GM21360 (cell line): ENCODE measurements at regions not wholly inside any gene's neighbourhood (a gene's known extent, or its start where the extent isn't known, plus 50 kb on each side); places are given as distances from the start of the nearest gene placed in this dataset.
"Not testable (repeated sequence)": the region's sequence is repeated elsewhere in the genome, so short reads cannot be mapped to it uniquely, and the experiment has no call there.

ENCODE experiments used
- ATAC-seq: cut with Tn5 transposase; IDR thresholded peaks from one replicate; pipeline ENCODE4 v1.9.1; 2021; ENCODE audit warnings: mild to moderate bottlenecking, moderate library complexity; ENCODE audit not compliant: unreplicated experiment

GRCh38 chr21:5101749-5102148 lies 5419.6 kb upstream of the TPTE start:
- ATAC-seq: not testable (repeated sequence)

DNA sequence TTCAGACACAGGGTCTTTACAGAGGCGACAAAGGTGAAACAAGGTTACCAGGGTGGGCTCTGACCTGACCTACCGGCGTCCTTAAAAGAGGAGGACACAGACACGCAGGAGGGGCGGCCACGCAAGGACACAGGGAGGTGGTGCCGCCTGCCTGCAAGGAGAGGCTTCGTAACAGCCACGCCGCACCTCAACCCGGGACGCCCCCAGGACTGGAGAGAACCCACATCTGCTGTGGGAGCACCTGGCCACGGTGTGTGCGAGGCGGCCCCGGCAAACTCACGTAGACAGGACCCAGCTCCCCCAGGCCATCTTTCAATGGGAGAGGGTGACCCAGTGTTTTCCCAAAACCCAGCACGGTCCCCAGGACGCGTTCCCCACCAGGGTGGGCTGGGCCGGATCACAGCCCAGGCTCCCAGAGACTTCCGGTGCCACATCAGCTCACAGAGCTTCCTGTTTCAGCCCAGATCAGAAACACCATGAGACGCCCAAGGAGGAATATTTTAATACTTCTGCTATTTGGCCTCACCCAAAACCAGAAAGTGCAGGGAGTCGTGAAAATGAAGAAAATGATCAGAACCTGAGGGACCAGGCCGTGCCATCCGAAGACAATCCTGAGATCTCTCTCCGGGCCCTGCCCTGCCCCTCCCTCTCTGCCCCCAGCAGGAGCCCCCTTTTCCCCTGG lies 5417.4 kb upstream of the TPTE start:
- ATAC-seq: not testable (repeated sequence)

GRCh38 chr21:5104562-5104928 lies 5416.8 kb upstream of the TPTE start:
- ATAC-seq: not testable (repeated sequence)

GRCh38 chr21:5105939-5106708 lies 5415.3 kb upstream of the TPTE start:
- peak; percentile 35 for ATAC-seq

- ATAC-seq: peak; percentile 32
Observed at GRCh38 chr21:5106767-5107464, 5414.5 kb upstream of the TPTE start.

DNA sequence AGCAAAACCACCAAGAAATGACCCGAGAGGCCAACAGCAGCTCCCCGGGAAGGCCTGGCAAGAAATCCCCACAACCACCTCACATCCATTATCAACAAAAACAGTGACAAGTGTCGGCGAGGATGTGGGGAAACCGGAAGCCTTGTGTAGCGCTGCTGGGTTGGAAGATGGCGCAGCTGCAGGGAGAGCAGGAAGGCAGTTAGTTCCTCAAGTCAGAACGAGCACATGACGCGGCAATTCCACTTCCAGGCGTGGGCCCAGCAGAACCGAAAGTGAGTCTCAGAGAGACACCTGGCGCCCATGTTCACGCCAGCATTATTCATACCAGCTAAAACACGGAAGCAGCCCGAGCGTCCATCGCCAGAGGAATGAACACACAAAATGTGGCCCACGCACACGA lies 5413.7 kb upstream of the TPTE start:
- ATAC-seq: not testable (repeated sequence)

DNA sequence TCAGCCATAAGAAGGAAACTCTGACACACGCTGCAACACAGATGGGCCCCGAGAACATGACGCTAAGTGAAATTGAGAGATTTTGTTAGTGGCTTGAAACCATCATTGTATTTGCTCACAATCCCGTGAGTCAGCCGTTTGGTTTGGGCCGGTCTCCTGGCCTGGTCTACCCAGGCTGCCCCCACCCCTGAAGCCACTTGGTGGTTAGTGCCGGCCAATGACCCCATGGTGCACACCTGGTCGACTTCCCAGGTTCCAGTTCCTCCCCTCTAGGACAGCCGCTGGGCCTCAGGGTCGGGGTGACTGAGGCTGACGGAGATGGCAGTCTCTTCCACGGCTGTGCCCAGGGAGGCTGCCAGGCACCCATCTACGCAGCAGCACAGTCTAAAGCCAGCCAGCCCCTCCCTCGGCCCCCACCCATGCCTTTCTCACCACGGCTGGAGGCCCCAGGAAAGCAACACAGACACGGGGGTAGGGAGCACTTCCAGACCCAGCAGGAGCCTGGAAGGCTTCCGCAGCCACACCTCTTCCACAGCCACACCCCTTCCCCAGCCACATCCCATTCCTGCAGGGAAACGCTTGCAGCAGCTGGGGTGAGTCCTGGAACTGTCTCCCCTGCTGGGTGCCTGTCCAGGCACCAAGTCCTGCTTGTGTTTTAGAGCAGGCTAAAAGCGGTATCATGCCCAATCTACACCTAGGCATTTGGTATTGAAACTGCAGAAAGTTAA lies 5413.2 kb upstream of the TPTE start:
- not testable (repeated sequence) for ATAC-seq

DNA sequence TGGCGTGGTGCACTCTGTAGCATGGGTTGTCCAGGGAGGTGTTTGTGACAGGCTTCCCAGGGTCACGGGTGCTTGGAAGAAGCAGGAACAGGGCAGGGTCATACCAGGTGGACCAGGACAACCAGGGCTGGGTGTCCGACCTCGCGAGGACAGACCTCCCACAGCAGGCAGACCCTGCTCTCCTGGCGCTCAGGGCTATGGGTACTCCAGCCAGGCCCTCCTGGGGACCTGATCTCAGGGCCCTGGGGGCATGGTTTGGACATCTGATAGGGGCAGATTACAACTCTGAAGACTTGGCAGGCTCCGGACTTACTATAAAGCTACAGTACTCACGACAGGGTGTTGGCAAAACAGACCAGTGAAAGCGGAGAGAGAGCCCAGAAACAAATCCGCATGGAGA lies 5410.2 kb upstream of the TPTE start:
- not testable (repeated sequence) for ATAC-seq

DNA sequence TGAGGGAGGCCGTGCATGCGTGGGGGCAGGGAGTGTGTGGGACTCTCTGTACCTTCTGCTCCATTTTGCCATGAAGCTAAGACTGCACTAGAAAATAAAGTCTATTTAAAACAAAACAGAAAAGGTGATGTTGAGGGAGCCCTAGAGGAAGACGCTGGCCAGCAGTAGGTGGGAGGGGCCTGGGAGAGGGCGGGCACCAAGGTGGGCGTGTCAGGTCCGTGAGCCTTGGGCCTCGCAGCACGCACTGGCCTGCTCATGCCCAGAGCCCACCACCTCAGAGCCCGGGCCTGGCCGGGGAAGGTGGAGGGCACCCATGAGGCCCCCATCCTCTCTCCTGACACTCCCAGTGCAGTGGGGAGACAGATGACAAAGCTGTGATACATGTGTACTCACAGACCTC lies 5408.3 kb upstream of the TPTE start:
- not testable (repeated sequence) for ATAC-seq

GRCh38 chr21:5114468-5114867 lies 5406.9 kb upstream of the TPTE start:
- not testable (repeated sequence) for ATAC-seq

- not testable (repeated sequence) for ATAC-seq
Observed at GRCh38 chr21:5114893-5115645, 5406.3 kb upstream of the TPTE start.

DNA sequence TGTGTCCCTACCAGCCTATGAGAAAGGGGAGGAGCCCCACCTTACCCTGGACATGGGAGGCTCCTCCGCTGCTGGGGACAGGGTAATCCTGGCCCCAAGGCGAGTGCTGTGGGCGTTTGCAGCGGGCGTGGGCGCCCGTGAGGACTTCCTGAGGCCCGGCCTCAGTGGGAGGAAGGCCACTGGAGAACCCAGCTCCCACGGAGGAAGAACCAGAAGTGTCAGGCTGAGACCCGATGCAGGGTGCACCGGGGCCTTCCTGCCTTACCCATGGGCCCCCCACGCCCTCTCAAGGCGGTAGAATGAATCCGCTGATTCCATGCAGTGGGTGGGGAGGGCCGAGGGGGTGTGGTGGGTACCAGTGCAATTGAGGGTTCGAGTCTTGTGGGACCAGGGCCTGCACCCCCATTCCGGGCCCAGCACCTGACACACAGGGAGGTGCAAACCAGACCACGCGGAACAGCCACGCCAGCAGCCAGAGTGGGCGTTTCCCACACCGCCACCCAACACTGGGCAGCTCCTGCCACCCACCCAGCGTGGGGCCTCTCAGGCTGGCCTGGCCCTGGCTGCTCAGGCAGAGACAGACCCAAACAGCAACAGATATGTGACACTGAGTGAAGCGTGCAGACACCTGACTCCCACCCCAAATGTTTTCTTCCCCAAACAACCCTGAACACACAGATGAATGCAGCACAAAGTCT lies 5405.6 kb upstream of the TPTE start:
- ATAC-seq: not testable (repeated sequence)

GRCh38 chr21:5116344-5117123 lies 5404.8 kb upstream of the TPTE start:
- not testable (repeated sequence) for ATAC-seq

DNA sequence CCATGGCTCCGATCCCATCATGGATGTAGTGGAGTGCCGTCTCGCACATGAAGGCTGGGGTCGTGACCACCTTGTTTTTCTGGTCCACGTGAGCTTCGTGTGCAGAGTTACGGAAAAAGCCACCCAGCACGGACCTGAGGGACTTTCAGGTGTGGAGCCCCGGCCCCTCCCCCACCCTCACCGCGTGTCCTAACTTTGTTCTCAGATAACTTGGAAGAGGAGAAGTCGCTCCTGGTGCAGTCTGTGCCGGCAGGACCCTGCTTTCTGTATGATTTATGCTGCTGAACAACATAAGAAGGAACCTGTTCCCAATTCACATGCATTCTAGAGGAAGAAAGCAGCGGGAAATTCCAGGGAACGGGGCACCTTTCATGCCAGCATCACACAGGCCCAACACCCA lies 5404.2 kb upstream of the TPTE start:
- not testable (repeated sequence) for ATAC-seq

DNA sequence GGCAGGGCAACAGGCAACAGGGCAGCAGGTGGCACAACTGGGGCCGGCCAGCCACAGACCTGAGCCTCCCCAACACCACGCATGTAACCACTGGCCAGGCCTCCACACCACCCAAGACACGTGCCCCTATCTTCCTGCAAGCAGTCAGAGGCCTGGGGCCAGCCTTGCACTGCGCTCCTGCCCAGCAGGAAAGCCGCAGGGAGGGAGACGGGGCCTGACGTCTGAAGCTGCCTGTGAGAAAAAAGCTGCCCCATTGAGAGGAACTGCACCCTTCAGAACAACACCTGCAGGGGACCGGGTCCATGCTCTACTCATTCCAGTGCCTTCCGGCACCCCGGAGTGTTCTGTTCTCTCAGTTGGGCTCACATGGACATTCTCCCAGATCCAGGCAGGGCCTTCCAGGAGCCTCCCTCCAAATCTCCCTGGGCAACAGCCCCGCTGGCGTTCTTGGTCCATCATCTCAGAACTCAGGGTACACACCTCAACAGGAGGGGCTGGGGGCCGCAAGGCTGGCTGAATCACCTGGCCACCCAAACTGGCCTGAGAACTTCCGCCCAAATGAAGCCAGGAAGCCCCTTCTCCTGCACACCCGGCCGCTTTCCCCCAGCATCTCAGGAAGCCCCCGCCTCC lies 5403.6 kb upstream of the TPTE start:
- ATAC-seq: not testable (repeated sequence)

- ATAC-seq: not testable (repeated sequence)
Observed at GRCh38 chr21:5118296-5118679, 5403.1 kb upstream of the TPTE start.

DNA sequence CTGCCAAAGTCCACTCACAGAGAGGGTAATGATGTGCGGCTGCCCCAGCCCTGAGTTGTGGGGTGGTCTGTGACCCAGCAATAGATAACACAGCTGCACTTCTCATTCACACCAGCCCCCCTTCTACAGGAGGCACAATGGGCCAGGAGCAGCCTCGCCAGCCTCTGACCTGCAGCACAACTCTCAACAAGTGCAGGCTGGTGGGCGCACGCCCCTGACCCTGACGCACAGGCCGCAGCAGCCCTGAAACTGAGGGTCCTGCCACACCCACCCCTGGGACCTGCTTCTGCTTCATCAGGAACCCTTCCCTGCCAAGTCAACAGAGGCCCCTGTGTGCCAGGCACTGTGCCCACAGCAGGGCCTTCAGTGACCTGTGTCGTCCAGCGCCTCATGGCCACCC lies 5402.2 kb upstream of the TPTE start:
- ATAC-seq: not testable (repeated sequence)

DNA sequence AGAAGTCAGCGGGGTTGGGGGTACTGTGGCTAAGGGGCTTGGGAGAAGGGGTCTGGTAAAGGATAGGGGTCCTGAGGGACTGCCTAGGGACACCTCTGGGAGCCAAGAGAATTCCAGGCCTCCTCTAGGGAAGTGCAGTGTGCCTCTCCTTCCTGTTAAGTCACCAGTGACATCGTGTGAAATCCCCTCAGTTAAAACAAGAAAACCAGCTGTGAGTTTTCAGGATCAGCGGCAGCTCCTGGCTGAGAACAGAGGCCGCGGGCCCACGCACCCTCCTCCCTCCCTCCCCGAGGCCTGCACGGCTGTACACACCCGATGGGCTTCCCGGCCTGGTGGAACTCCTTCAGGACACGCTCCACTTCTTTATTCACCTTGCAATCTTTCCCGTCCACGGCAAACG lies 5400.0 kb upstream of the TPTE start:
- not testable (repeated sequence) for ATAC-seq
